ENCODE measurements at regions not wholly inside any gene's neighbourhood (a gene's known extent, or its start where the extent isn't known, plus 50 kb on each side); places are given as distances from the start of the nearest gene placed in this dataset.
A peak's percentile ranks its signal among the peaks of the same experiment; 100 is the strongest.
"Not testable (repeated sequence)": the region's sequence is repeated elsewhere in the genome, so short reads cannot be mapped to it uniquely, and the experiment has no call there.

DNA sequence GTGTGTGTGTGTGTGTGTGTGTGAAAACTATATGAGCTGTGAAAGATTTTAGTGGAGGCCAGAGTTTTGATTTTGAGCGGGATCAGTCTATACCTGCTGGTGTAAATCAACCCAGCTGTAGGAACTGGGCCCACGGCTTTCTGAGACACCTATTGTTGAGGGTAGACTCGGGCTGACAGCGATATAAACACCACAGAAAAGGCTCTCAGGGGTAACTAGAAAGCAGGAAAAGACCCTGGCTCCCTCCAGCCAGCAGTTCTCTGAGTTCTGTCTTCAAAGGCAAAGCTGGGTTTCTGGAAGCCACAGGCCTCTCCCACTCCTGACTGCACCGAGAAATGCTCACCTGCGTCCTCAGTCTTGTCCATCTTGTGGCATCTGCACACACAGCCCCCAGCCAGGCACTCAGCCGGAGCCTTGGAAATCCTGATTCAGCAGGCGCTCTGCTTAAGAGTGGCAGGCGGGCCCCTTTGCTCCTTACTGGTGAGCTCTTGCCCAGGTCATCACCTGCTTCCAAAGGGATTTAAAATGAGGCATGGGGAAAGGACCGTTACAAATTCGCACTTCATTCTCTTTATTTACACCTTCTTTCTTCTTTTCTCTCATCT lies 223.3 kb downstream of the NDUFS4 start:
- Histone ChIP-seq H3K9me3 (no peaks in the 10 kb centered on the region), H3K27me3 (no peaks in the 10 kb centered on the region), H3K4me3 (no peak overlapping the region), H3K36me3 (no peaks in the 10 kb centered on the region), H3K27ac (replicated peaks in 1 of 4) (no peak overlapping the region), H3K4me1 (peaks cover 0 to 7% (median 3%) of the 10 kb centered on the region in 4 donors)
- intact Hi-C loops (cut with DNase I) = no loop called here
- TF ChIP-seq POLR2A (IDR thresholded peaks at IDR 0.05; ENCODE audit: low read depth) (no peak), POLR2AphosphoS5 (IDR thresholded peaks at IDR 0.05) (no peak), EP300 (IDR thresholded peaks at IDR 0.05) (no peak)
- WGBS = 88% methylated on average over 11 of the region's 11 CpGs
- DNase-seq (ENCODE audit: extremely low spot score) = peak; percentile 74

DNA sequence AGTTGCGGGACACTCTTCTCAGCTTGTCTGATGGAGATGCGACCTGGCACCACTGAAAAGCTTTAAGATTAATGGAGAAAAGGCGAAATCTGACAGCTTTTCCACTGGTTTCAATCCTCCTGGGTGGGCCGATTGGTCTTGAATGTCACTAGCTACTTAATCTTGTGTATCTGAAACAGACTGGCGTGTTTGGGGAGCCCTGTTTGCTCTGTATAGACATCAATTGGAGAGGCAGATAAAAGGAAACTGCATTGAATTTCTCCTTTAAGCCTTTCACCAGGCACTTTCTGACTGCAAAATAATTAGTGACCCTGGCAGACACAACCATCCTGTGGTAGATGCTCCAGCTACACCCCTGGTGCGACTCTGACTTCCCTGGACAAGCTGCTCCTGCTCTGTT lies 224.2 kb downstream of the NDUFS4 start:
- no peaks in the 10 kb centered on the region for H3K27me3 ChIP-seq
- no peak overlapping the region for H3K27ac ChIP-seq (replicated peaks in 1 of 4)
- DNase-seq (ENCODE audit: extremely low spot score) = peak; percentile 26
- whole genome bisulfite sequencing = 73% methylated on average over 6 of the region's 6 CpGs
- no peaks in the 10 kb centered on the region for H3K36me3 ChIP-seq
- intact Hi-C loops (cut with DNase I) = no loop called here
- H3K9me3 ChIP-seq = no peaks in the 10 kb centered on the region
- peaks cover 0 to 4% (median under 1%) of the 10 kb centered on the region in 4 donors for H3K4me1 ChIP-seq
- TF ChIP-seq, protein P1, sequence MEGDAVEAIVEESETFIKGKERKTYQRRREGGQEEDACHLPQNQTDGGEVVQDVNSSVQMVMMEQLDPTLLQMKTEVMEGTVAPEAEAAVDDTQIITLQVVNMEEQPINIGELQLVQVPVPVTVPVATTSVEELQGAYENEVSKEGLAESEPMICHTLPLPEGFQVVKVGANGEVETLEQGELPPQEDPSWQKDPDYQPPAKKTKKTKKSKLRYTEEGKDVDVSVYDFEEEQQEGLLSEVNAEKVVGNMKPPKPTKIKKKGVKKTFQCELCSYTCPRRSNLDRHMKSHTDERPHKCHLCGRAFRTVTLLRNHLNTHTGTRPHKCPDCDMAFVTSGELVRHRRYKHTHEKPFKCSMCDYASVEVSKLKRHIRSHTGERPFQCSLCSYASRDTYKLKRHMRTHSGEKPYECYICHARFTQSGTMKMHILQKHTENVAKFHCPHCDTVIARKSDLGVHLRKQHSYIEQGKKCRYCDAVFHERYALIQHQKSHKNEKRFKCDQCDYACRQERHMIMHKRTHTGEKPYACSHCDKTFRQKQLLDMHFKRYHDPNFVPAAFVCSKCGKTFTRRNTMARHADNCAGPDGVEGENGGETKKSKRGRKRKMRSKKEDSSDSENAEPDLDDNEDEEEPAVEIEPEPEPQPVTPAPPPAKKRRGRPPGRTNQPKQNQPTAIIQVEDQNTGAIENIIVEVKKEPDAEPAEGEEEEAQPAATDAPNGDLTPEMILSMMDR (IDR thresholded peaks at IDR 0.05) = no peak
- TF ChIP-seq EP300 (IDR thresholded peaks at IDR 0.05) (no peak), POLR2AphosphoS5 (IDR thresholded peaks at IDR 0.05) (no peak), POLR2A (IDR thresholded peaks at IDR 0.05; ENCODE audit: low read depth) (no peak)
- H3K4me3 ChIP-seq = no peak overlapping the region

DNA sequence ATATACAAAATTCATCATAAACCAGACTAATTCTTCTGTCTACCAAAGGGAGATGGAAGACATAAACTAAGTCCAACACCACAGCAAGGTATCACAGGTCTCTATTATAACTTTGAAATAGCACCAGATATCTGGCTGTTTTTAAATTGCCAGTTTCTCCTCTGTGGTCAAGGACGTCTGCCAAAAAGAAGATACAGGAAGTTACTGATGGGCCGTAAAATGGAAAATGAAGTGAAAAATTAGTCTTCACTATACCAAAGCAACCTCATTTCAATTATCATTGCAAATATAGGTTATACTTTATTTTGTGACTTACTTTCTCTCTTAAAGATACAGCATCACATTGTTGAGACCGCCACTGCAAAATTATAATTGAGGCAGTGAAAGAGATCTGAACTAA lies 225.5 kb downstream of the NDUFS4 start:
- TF ChIP-seq POLR2AphosphoS5 (IDR thresholded peaks at IDR 0.05) = no peak
- TF ChIP-seq POLR2A (IDR thresholded peaks at IDR 0.05; ENCODE audit: low read depth) = no peak
- TF ChIP-seq, protein P1 (IDR thresholded peaks at IDR 0.05) = no peak
- TF ChIP-seq EP300 (IDR thresholded peaks at IDR 0.05) = no peak
- Histone ChIP-seq H3K27me3 (no peaks in the 10 kb centered on the region), H3K27ac (replicated peaks in 1 of 4) (no peak overlapping the region), H3K36me3 (no peaks in the 10 kb centered on the region), H3K9me3 (no peaks in the 10 kb centered on the region), H3K4me3 (no peak overlapping the region), H3K4me1 (no peaks in the 10 kb centered on the region)
- WGBS = 60% methylated on average over 3 of the region's 3 CpGs
- peak; percentile 8 for DNase-seq (ENCODE audit: extremely low spot score)
- intact Hi-C loops (cut with DNase I) = no loop called here

DNA sequence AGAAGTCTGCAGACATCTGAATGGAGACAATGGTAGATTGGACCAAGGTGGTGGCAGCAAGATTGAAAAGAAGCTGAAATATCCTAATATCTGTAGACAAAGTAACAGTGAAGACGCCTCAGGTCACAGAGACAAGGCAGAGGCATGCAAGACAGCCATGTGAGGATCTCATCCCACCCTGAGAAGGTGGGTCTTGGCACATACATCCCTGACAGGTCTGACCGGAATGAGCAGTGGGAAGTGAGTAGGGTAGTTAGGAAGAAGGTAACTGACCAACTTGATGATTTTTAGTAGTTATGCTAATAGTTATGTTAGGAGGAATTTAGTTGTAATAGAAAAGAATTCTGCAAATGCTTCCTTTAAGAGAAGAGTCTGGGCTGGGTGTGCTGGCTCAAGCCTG lies 229.6 kb downstream of the NDUFS4 start:
- DNase-seq (ENCODE audit: extremely low spot score) = peak; percentile 55
- intact Hi-C loops (cut with DNase I) = no loop called here
- 90% methylated on average over 2 of the region's 2 CpGs for WGBS
- Histone ChIP-seq H3K36me3 (no peaks in the 10 kb centered on the region), H3K27me3 (no peaks in the 10 kb centered on the region), H3K4me3 (no peak overlapping the region), H3K4me1 (no peaks in the 10 kb centered on the region), H3K9me3 (no peaks in the 10 kb centered on the region), H3K27ac (replicated peaks in 1 of 4) (no peak overlapping the region)
- no peak for TF ChIP-seq POLR2AphosphoS5 (IDR thresholded peaks at IDR 0.05)
- no peak for TF ChIP-seq POLR2A (IDR thresholded peaks at IDR 0.05; ENCODE audit: low read depth)
- TF ChIP-seq, protein P1 (IDR thresholded peaks at IDR 0.05) = no peak
- no peak for TF ChIP-seq EP300 (IDR thresholded peaks at IDR 0.05)

DNA sequence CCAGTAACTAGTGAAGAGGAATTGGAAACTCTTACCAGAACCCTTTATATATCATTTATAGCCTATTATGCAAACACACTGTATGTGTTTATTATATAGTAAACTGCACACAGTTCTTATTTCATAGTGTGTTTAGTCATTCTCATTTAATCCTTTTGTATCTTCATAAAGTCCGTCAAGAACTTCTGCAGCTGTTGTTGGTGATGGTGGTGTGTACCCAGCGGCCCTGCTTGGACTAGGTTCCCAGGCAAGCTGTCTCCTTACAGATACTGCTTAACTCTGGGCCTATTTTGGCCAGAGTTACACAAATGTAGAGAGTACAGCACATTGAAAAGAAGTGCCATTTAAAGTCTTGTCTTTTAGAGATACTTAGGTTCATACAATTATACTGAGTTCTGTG lies 231.9 kb downstream of the NDUFS4 start:
- H3K4me1 ChIP-seq = no peaks in the 10 kb centered on the region
- no peaks in the 10 kb centered on the region for H3K27me3 ChIP-seq
- DNase-seq (ENCODE audit: extremely low spot score) = peak; percentile 29
- H3K4me3 ChIP-seq = no peak overlapping the region
- intact Hi-C loops (cut with DNase I) = no loop called here
- H3K36me3 ChIP-seq = no peaks in the 10 kb centered on the region
- TF ChIP-seq EP300 (IDR thresholded peaks at IDR 0.05) (no peak), POLR2A (IDR thresholded peaks at IDR 0.05; ENCODE audit: low read depth) (no peak), POLR2AphosphoS5 (IDR thresholded peaks at IDR 0.05) (no peak)
- TF ChIP-seq, protein P1 (IDR thresholded peaks at IDR 0.05) = no peak
- no peaks in the 10 kb centered on the region for H3K9me3 ChIP-seq
- no peak overlapping the region for H3K27ac ChIP-seq (replicated peaks in 1 of 4)
- 100% methylated on average over 2 of the region's 2 CpGs for WGBS

DNA sequence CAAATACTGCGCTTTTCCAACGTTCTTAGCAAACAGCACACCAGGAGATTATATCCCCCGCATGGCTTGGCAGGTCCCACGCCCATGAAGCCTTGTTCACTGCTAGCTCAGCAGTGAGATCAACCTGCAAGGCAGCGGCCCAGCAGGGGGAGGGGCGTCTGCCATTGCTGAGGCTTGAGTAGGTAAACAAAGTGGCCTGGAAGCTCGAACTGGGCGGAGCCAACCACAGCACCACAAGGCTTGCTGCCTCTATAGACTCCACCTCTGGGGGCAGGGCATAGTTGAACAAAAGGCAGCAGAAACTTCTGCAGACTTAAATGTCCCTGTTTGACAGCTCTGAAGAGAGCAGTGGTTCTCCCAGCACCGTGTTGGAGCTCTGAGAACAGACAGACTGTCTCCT lies 239.2 kb downstream of the NDUFS4 start:
- DNase-seq (ENCODE audit: extremely low spot score); H3K9me3 ChIP-seq; H3K36me3 ChIP-seq; intact Hi-C loops (cut with DNase I); H3K4me1 ChIP-seq; H3K4me3 ChIP-seq; H3K27me3 ChIP-seq; H3K27ac ChIP-seq (replicated peaks in 1 of 4): not testable (repeated sequence)
- WGBS = 100% methylated on average over 6 of the region's 9 CpGs

DNA sequence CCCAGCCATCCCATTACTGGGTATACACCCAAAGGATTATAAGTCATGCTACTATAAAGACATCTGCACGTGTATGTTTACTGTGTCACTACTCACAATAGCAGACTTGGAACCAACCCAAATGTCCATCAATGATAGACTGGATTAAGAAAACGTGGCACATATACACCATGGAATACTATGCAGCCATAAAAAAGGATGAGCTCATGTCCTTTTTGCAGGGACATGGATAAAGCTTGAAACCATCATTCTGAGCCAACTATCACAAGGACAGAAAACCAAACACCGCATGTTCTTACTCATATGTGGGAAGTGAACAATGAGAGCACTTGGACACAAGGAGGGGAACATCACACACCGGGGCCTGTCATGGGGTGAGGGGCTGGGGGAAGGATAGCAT lies 248.0 kb downstream of the NDUFS4 start:
- H3K9me3 ChIP-seq; H3K36me3 ChIP-seq; DNase-seq (ENCODE audit: extremely low spot score); intact Hi-C loops (cut with DNase I); H3K27ac ChIP-seq (replicated peaks in 1 of 4); H3K4me1 ChIP-seq; H3K27me3 ChIP-seq; H3K4me3 ChIP-seq: not testable (repeated sequence)
- WGBS = 78% methylated on average over 4 of the region's 4 CpGs

All from esophagus muscularis mucosa (tissue), 4 donors.